ENCODE measurements at regions not wholly inside any gene's neighbourhood (a gene's known extent, or its start where the extent isn't known, plus 50 kb on each side); places are given as distances from the start of the nearest gene placed in this dataset.

DNA sequence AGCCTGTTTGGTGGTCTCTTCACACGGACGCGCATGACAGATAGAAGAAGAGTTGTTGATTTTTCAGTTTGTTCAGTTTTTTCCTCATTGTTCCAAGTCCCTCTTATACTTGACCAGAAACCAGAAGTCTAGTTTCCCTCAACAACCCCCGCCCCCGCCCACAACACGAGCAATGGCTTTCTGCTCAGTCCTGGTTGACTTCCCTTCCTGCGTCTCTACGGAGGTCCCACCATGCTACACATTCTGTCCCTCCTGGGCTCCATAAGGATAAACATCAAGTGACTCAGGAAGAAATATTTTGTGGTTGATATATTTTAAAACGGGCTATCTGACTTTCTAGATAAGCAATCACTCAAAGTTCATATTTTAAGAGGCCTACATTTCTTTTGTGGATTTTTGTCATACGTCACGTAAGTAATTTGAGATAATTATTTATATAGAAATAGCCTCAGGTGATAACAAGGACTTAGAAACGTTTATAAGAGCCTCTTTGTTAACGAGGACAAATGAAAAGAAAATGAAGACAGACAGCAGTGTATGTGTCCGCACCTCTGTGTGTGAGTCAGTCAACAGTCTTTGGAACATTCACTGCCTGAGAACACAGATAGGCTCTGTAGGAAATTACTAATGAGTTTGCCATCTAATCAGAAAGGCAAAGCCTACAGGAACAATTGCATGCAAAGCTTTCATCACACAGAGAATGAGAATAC is 214.4 kb downstream of the RAP2A start:
- no peak for DNase-seq (ENCODE audit: extremely low spot score, unreplicated experiment)
- Mint-ChIP-seq H3K9me3 (no peaks in the 10 kb centered on the region), H3K4me1 (ENCODE audit: unreplicated experiment) (peaks cover 6% of the 10 kb centered on the region), H3K36me3 (no peaks in the 10 kb centered on the region), H3K27ac (no peak overlapping the region), H3K4me3 (no peak overlapping the region), H3K27me3 (no peaks in the 10 kb centered on the region)
- TF ChIP-seq, protein P1, sequence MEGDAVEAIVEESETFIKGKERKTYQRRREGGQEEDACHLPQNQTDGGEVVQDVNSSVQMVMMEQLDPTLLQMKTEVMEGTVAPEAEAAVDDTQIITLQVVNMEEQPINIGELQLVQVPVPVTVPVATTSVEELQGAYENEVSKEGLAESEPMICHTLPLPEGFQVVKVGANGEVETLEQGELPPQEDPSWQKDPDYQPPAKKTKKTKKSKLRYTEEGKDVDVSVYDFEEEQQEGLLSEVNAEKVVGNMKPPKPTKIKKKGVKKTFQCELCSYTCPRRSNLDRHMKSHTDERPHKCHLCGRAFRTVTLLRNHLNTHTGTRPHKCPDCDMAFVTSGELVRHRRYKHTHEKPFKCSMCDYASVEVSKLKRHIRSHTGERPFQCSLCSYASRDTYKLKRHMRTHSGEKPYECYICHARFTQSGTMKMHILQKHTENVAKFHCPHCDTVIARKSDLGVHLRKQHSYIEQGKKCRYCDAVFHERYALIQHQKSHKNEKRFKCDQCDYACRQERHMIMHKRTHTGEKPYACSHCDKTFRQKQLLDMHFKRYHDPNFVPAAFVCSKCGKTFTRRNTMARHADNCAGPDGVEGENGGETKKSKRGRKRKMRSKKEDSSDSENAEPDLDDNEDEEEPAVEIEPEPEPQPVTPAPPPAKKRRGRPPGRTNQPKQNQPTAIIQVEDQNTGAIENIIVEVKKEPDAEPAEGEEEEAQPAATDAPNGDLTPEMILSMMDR (conservative IDR thresholded peaks at IDR 0.05), result no peak

- H3K27me3 Mint-ChIP-seq, result no peaks in the 10 kb centered on the region
- H3K9me3 Mint-ChIP-seq, result no peaks in the 10 kb centered on the region
- H3K4me3 Mint-ChIP-seq, result no peak overlapping the region
- no peak overlapping the region for H3K27ac Mint-ChIP-seq
- no peak for DNase-seq (ENCODE audit: extremely low spot score, unreplicated experiment)
- peaks cover 6% of the 10 kb centered on the region for H3K4me1 Mint-ChIP-seq (ENCODE audit: unreplicated experiment)
- no peaks in the 10 kb centered on the region for H3K36me3 Mint-ChIP-seq
- TF ChIP-seq, protein P1 (conservative IDR thresholded peaks at IDR 0.05), result no peak
Measured at GRCh38 chr13:97648881-97649224, 214.9 kb downstream of the RAP2A start.

GRCh38 chr13:97653443-97654140 is 219.6 kb downstream of the RAP2A start:
- no peaks in the 10 kb centered on the region for H3K27me3 Mint-ChIP-seq

GRCh38 chr13:97654236-97654635 is 220.3 kb downstream of the RAP2A start:
- Mint-ChIP-seq H3K27me3 (no peaks in the 10 kb centered on the region), H3K9me3 (no peaks in the 10 kb centered on the region), H3K27ac (no peak overlapping the region), H3K4me1 (ENCODE audit: unreplicated experiment) (peaks cover 11% of the 10 kb centered on the region), H3K4me3 (no peak overlapping the region), H3K36me3 (no peaks in the 10 kb centered on the region)
- TF ChIP-seq, protein P1 (conservative IDR thresholded peaks at IDR 0.05), result no peak
- DNase-seq (ENCODE audit: extremely low spot score, unreplicated experiment), result no peak

More at GRCh38 chr13:97653443-97654140, 219.6 kb downstream of the RAP2A start:
- H3K27ac Mint-ChIP-seq, result no peak overlapping the region
- H3K9me3 Mint-ChIP-seq, result no peaks in the 10 kb centered on the region
- no peaks in the 10 kb centered on the region for H3K36me3 Mint-ChIP-seq
- no peak for DNase-seq (ENCODE audit: extremely low spot score, unreplicated experiment)
- H3K4me3 Mint-ChIP-seq, result no peak overlapping the region
- peaks cover 11% of the 10 kb centered on the region for H3K4me1 Mint-ChIP-seq (ENCODE audit: unreplicated experiment)
- TF ChIP-seq, protein P1 (conservative IDR thresholded peaks at IDR 0.05), result no peak

GRCh38 chr13:97658556-97658955 is 224.6 kb downstream of the RAP2A start:
- Mint-ChIP-seq H3K27ac (no peak overlapping the region), H3K9me3 (no peaks in the 10 kb centered on the region), H3K4me3 (no peak overlapping the region), H3K27me3 (peaks cover 18% of the 10 kb centered on the region), H3K4me1 (ENCODE audit: unreplicated experiment) (peaks cover 10% of the 10 kb centered on the region), H3K36me3 (no peaks in the 10 kb centered on the region)
- TF ChIP-seq, protein P1 (conservative IDR thresholded peaks at IDR 0.05), result no peak
- DNase-seq (ENCODE audit: extremely low spot score, unreplicated experiment), result no peak

All from type B pancreatic cell (in vitro differentiated cells).